Endothelial cell of hepatic sinusoid (primary cell): ENCODE measurements at regions not wholly inside any gene's neighbourhood (a gene's known extent, or its start where the extent isn't known, plus 50 kb on each side); places are given as distances from the start of the nearest gene placed in this dataset.

ENCODE experiments used
- in situ Hi-C: cut with HindIII; loops from 2 replicates; pipeline ENCODE4 v1.10.0; 2017; ENCODE audit warnings: low sequenced_read_pairs

- in situ Hi-C loops = no loop called here
Observed at GRCh38 chr11:10622108-10622507, 53.6 kb upstream of the LYVE1 start.

- in situ Hi-C loops = no loop called here
Observed at GRCh38 chr11:10619131-10619680, 50.7 kb upstream of the LYVE1 start.

- in situ Hi-C loops = no loop called here
Observed at GRCh38 chr11:10618490-10618889, 50.0 kb upstream of the LYVE1 start.
